ENCODE measurements at regions not wholly inside any gene's neighbourhood (a gene's known extent, or its start where the extent isn't known, plus 50 kb on each side); places are given as distances from the start of the nearest gene placed in this dataset.

GRCh38 chr2:238654479-238655197 is 193.2 kb upstream of the TWIST2 start:
- DNase-seq (ENCODE audit: low spot score): no peak
- no peaks in the 10 kb centered on the region for H3K36me3 Mint-ChIP-seq (ENCODE audit: low read depth, unreplicated experiment)
- peaks cover 7% of the 10 kb centered on the region for H3K27me3 Mint-ChIP-seq (ENCODE audit: unreplicated experiment)
- H3K27ac Mint-ChIP-seq (ENCODE audit: unreplicated experiment): no peak overlapping the region
- no peak overlapping the region for H3K4me3 Mint-ChIP-seq (ENCODE audit: unreplicated experiment)
- no peak for TF ChIP-seq CTCF (IDR thresholded peaks at IDR 0.05; ENCODE audit: unreplicated experiment)
- no peaks in the 10 kb centered on the region for H3K9me3 Mint-ChIP-seq (ENCODE audit: unreplicated experiment)
- H3K4me1 Mint-ChIP-seq (ENCODE audit: unreplicated experiment): peaks cover 4% of the 10 kb centered on the region

- no peak overlapping the region for H3K27ac Mint-ChIP-seq (ENCODE audit: unreplicated experiment)
- peaks cover 4% of the 10 kb centered on the region for H3K4me1 Mint-ChIP-seq (ENCODE audit: unreplicated experiment)
- H3K9me3 Mint-ChIP-seq (ENCODE audit: unreplicated experiment): no peaks in the 10 kb centered on the region
- peaks cover 7% of the 10 kb centered on the region for H3K27me3 Mint-ChIP-seq (ENCODE audit: unreplicated experiment)
- no peak for TF ChIP-seq CTCF (IDR thresholded peaks at IDR 0.05; ENCODE audit: unreplicated experiment)
- no peak for DNase-seq (ENCODE audit: low spot score)
- H3K36me3 Mint-ChIP-seq (ENCODE audit: low read depth, unreplicated experiment): no peaks in the 10 kb centered on the region
- H3K4me3 Mint-ChIP-seq (ENCODE audit: unreplicated experiment): no peak overlapping the region
These were observed 192.6 kb upstream of the TWIST2 start for GRCh38 chr2:238655198-238655860.

GRCh38 chr2:238655974-238656722 is 191.7 kb upstream of the TWIST2 start:
- Mint-ChIP-seq H3K27me3 (ENCODE audit: unreplicated experiment) (peaks cover 7% of the 10 kb centered on the region), H3K9me3 (ENCODE audit: unreplicated experiment) (no peaks in the 10 kb centered on the region), H3K36me3 (ENCODE audit: low read depth, unreplicated experiment) (no peaks in the 10 kb centered on the region), H3K4me1 (ENCODE audit: unreplicated experiment) (peaks cover 4% of the 10 kb centered on the region), H3K4me3 (ENCODE audit: unreplicated experiment) (no peak overlapping the region), H3K27ac (ENCODE audit: unreplicated experiment) (no peak overlapping the region)
- DNase-seq (ENCODE audit: low spot score): no peak
- TF ChIP-seq CTCF (IDR thresholded peaks at IDR 0.05; ENCODE audit: unreplicated experiment): no peak

- no peaks in the 10 kb centered on the region for H3K36me3 Mint-ChIP-seq (ENCODE audit: low read depth, unreplicated experiment)
- H3K9me3 Mint-ChIP-seq (ENCODE audit: unreplicated experiment): no peaks in the 10 kb centered on the region
- TF ChIP-seq CTCF (IDR thresholded peaks at IDR 0.05; ENCODE audit: unreplicated experiment): no peak
- H3K4me1 Mint-ChIP-seq (ENCODE audit: unreplicated experiment): peaks cover 4% of the 10 kb centered on the region
- no peak overlapping the region for H3K27ac Mint-ChIP-seq (ENCODE audit: unreplicated experiment)
- no peak overlapping the region for H3K4me3 Mint-ChIP-seq (ENCODE audit: unreplicated experiment)
- H3K27me3 Mint-ChIP-seq (ENCODE audit: unreplicated experiment): peaks cover 7% of the 10 kb centered on the region
- no peak for DNase-seq (ENCODE audit: low spot score)
These were observed 190.5 kb upstream of the TWIST2 start for GRCh38 chr2:238657132-238658053.

All from endothelial cell (in vitro differentiated cells).